ENCODE measurements at regions not wholly inside any gene's neighbourhood (a gene's known extent, or its start where the extent isn't known, plus 50 kb on each side); places are given as distances from the start of the nearest gene placed in this dataset.

GRCh38 chr3:35946854-35947515, 307.7 kb downstream of the ARPP21 start:
- no peak for DNase-seq (ENCODE audit: low read depth in 3 of 3)

GRCh38 chr3:35950021-35950420, 310.7 kb downstream of the ARPP21 start:
- no peak for DNase-seq (ENCODE audit: low read depth in 3 of 3)

- no peak for DNase-seq (ENCODE audit: low read depth in 3 of 3)
Observed at GRCh38 chr3:35954413-35954812, 315.1 kb downstream of the ARPP21 start.

GRCh38 chr3:35965908-35966307, 326.6 kb downstream of the ARPP21 start:
- no peak for DNase-seq (ENCODE audit: low read depth in 3 of 3)

- no peak for DNase-seq (ENCODE audit: low read depth in 3 of 3)
Observed at GRCh38 chr3:35966629-35967464, 327.5 kb downstream of the ARPP21 start.

GRCh38 chr3:35968043-35968622, 328.8 kb downstream of the ARPP21 start:
- no peak for DNase-seq (ENCODE audit: low read depth in 3 of 3)

- no peak for DNase-seq (ENCODE audit: low read depth in 3 of 3)
Observed at GRCh38 chr3:35969406-35969805, 330.1 kb downstream of the ARPP21 start.

GRCh38 chr3:35970793-35971192, 331.5 kb downstream of the ARPP21 start:
- no peak for DNase-seq (ENCODE audit: low read depth in 3 of 3)

- no peak for DNase-seq (ENCODE audit: low read depth in 3 of 3)
Observed at GRCh38 chr3:35971686-35972085, 332.4 kb downstream of the ARPP21 start.

- DNase-seq (ENCODE audit: low read depth in 3 of 3), result no peak
Observed at GRCh38 chr3:35974872-35975271, 335.5 kb downstream of the ARPP21 start.

- DNase-seq (ENCODE audit: low read depth in 3 of 3), result no peak
Observed at GRCh38 chr3:35986161-35986560, 346.8 kb downstream of the ARPP21 start.

GRCh38 chr3:35987386-35987785, 348.1 kb downstream of the ARPP21 start:
- DNase-seq (ENCODE audit: low read depth in 3 of 3), result no peak

GRCh38 chr3:35992041-35992440, 352.7 kb downstream of the ARPP21 start:
- no peak for DNase-seq (ENCODE audit: low read depth in 3 of 3)

GRCh38 chr3:36011791-36012190, 368.5 kb upstream of the STAC start:
- no peak for DNase-seq (ENCODE audit: low read depth in 3 of 3)

- no peak for DNase-seq (ENCODE audit: low read depth in 3 of 3)
Observed at GRCh38 chr3:36013425-36013824, 366.9 kb upstream of the STAC start.

- no peak for DNase-seq (ENCODE audit: low read depth in 3 of 3)
Observed at GRCh38 chr3:36025232-36025631, 355.1 kb upstream of the STAC start.

- no peak for DNase-seq (ENCODE audit: low read depth in 3 of 3)
Observed at GRCh38 chr3:36032180-36033047, 347.9 kb upstream of the STAC start.

- no peak for DNase-seq (ENCODE audit: low read depth in 3 of 3)
Observed at GRCh38 chr3:36058404-36059030, 321.8 kb upstream of the STAC start.

- no peak for DNase-seq (ENCODE audit: low read depth in 3 of 3)
Observed at GRCh38 chr3:36060950-36061349, 319.4 kb upstream of the STAC start.

- DNase-seq (ENCODE audit: low read depth in 3 of 3), result no peak
Observed at GRCh38 chr3:36063992-36064391, 316.3 kb upstream of the STAC start.

- no peak for DNase-seq (ENCODE audit: low read depth in 3 of 3)
Observed at GRCh38 chr3:36065321-36065720, 315.0 kb upstream of the STAC start.

GRCh38 chr3:36075491-36075890, 304.8 kb upstream of the STAC start:
- no peak for DNase-seq (ENCODE audit: low read depth in 3 of 3)

Measured in stimulated activated CD4-positive, alpha-beta T cell treated with anti-CD3 and anti-CD28 coated beads, TNF-alpha, amount 100 ng/mL, for 48 hours (primary cell).